Natural killer cell treated with Interleukin-12 subunit alpha and Interleukin-12 subunit beta and Interleukin-15 and Interleukin-18, amount 100 ng/mL, for 72 hours (primary cell): ENCODE measurements at regions not wholly inside any gene's neighbourhood (a gene's known extent, or its start where the extent isn't known, plus 50 kb on each side); places are given as distances from the start of the nearest gene placed in this dataset.
"Not testable (repeated sequence)": the region's sequence is repeated elsewhere in the genome, so short reads cannot be mapped to it uniquely, and the experiment has no call there.

ENCODE experiments used
- ATAC-seq, 2 donors: fragments of 150-1000 bp; cut with Tn5 transposase in 1 of 2; sonication (Bioruptor Pico), chemical (Tn5 transposase) in 1 of 2; 2 replicates each; pipeline ENCODE4 v1.10.0; 2021
- DNase-seq: peaks from one replicate; pipeline ENCODE4 v3.0.0; 2022; ENCODE audit warnings: low spot score
- H3K27ac Mint-ChIP-seq, 2 donors: 1 replicate in 1 of 2; 2 replicates in 1 of 2; pipeline ENCODE4 v1.8.0; 2022; ENCODE audit warnings: mixed read lengths in 2 of 2, mild to moderate bottlenecking in 1 of 2, moderate library complexity in 1 of 2
- H3K27me3 Mint-ChIP-seq, 2 donors: 1 replicate in 1 of 2; 2 replicates in 1 of 2; pipeline ENCODE4 v1.8.0; 2022; ENCODE audit warnings: mixed read lengths in 2 of 2
- H3K36me3 Mint-ChIP-seq: one replicate; pipeline ENCODE4 v1.8.0; 2022; ENCODE audit warnings: mixed read lengths
- H3K4me1 Mint-ChIP-seq, 2 donors: 1 replicate in 1 of 2; 2 replicates in 1 of 2; pipeline ENCODE4 v1.8.0; 2022; ENCODE audit warnings: low read depth in 2 of 2, mixed read lengths in 2 of 2, mild to moderate bottlenecking in 1 of 2
- H3K4me3 Mint-ChIP-seq: one replicate; pipeline ENCODE4 v1.8.0; 2022; ENCODE audit warnings: mixed read lengths
- H3K9me3 Mint-ChIP-seq: 2 replicates; pipeline ENCODE4 v1.8.0; 2022; ENCODE audit warnings: mixed read lengths

GRCh38 chr4:60485276-60485675, 714.9 kb upstream of the ADGRL3 start:
- Mint-ChIP-seq H3K27me3 (no peaks in the 10 kb centered on the region), H3K4me1 (no peaks in the 10 kb centered on the region), H3K4me3 (no peak overlapping the region), H3K27ac (no peak overlapping the region), H3K9me3 (peaks cover 18% of the 10 kb centered on the region), H3K36me3 (peaks cover 5% of the 10 kb centered on the region)
- ATAC-seq (no peak), DNase-seq (no peak)

GRCh38 chr4:60487118-60487761, 712.9 kb upstream of the ADGRL3 start:
- ATAC-seq, H3K27ac Mint-ChIP-seq, H3K4me3 Mint-ChIP-seq, H3K27me3 Mint-ChIP-seq, DNase-seq, H3K4me1 Mint-ChIP-seq, H3K36me3 Mint-ChIP-seq: not testable (repeated sequence)
- H3K9me3 Mint-ChIP-seq: peaks cover 16% of the 10 kb centered on the region

GRCh38 chr4:60500810-60501209, 699.3 kb upstream of the ADGRL3 start:
- no peaks in the 10 kb centered on the region for H3K27me3 Mint-ChIP-seq
- peaks cover 21% of the 10 kb centered on the region for H3K9me3 Mint-ChIP-seq
- H3K4me3 Mint-ChIP-seq: no peak overlapping the region

GRCh38 chr4:60502733-60503132, 697.4 kb upstream of the ADGRL3 start:
- Mint-ChIP-seq H3K27ac (no peak overlapping the region), H3K9me3 (peaks cover 27% of the 10 kb centered on the region)
- no peak for ATAC-seq

More at GRCh38 chr4:60500810-60501209, 699.3 kb upstream of the ADGRL3 start:
- no peak for DNase-seq
- Mint-ChIP-seq H3K4me1 (no peaks in the 10 kb centered on the region), H3K36me3 (peaks cover 13% of the 10 kb centered on the region), H3K27ac (no peak overlapping the region)
- no peak for ATAC-seq

GRCh38 chr4:60506061-60506460, 694.1 kb upstream of the ADGRL3 start:
- ATAC-seq (no peak), DNase-seq (no peak)
- no peak overlapping the region for H3K27ac Mint-ChIP-seq
- no peak overlapping the region for H3K4me3 Mint-ChIP-seq
- peaks cover 36% of the 10 kb centered on the region for H3K9me3 Mint-ChIP-seq
- peaks cover 20% of the 10 kb centered on the region for H3K36me3 Mint-ChIP-seq
- no peaks in the 10 kb centered on the region for H3K27me3 Mint-ChIP-seq
- no peaks in the 10 kb centered on the region for H3K4me1 Mint-ChIP-seq

More at GRCh38 chr4:60502733-60503132, 697.4 kb upstream of the ADGRL3 start:
- Mint-ChIP-seq H3K4me3 (no peak overlapping the region), H3K4me1 (no peaks in the 10 kb centered on the region), H3K36me3 (peaks cover 18% of the 10 kb centered on the region), H3K27me3 (no peaks in the 10 kb centered on the region)
- no peak for DNase-seq

- Mint-ChIP-seq H3K4me3 (no peak overlapping the region), H3K27ac (no peak overlapping the region), H3K9me3 (peaks cover 9% of the 10 kb centered on the region)
These were observed 677.9 kb upstream of the ADGRL3 start for GRCh38 chr4:60522265-60522664.

GRCh38 chr4:60531776-60532379, 668.2 kb upstream of the ADGRL3 start:
- DNase-seq (no peak), ATAC-seq (no peak)
- Mint-ChIP-seq H3K9me3 (peaks cover 21% of the 10 kb centered on the region), H3K4me1 (no peaks in the 10 kb centered on the region), H3K36me3 (no peaks in the 10 kb centered on the region), H3K27ac (no peak overlapping the region), H3K27me3 (no peaks in the 10 kb centered on the region), H3K4me3 (no peak overlapping the region)

More at GRCh38 chr4:60522265-60522664, 677.9 kb upstream of the ADGRL3 start:
- no peak for ATAC-seq
- no peaks in the 10 kb centered on the region for H3K27me3 Mint-ChIP-seq
- DNase-seq: no peak
- H3K36me3 Mint-ChIP-seq: peaks cover 8% of the 10 kb centered on the region
- H3K4me1 Mint-ChIP-seq: no peaks in the 10 kb centered on the region

- DNase-seq (no peak), ATAC-seq (no peak)
- Mint-ChIP-seq H3K36me3 (peaks cover 5% of the 10 kb centered on the region), H3K27ac (no peak overlapping the region), H3K4me1 (no peaks in the 10 kb centered on the region), H3K27me3 (no peaks in the 10 kb centered on the region), H3K9me3 (peaks cover 20% of the 10 kb centered on the region), H3K4me3 (no peak overlapping the region)
These were observed 655.1 kb upstream of the ADGRL3 start for GRCh38 chr4:60544981-60545380.

- H3K4me1 Mint-ChIP-seq: no peaks in the 10 kb centered on the region
- H3K4me3 Mint-ChIP-seq: no peak overlapping the region
- H3K27ac Mint-ChIP-seq: no peak overlapping the region
- no peaks in the 10 kb centered on the region for H3K36me3 Mint-ChIP-seq
- H3K27me3 Mint-ChIP-seq: no peaks in the 10 kb centered on the region
- DNase-seq: no peak
- H3K9me3 Mint-ChIP-seq: peaks cover 27% of the 10 kb centered on the region
- ATAC-seq: no peak
These were observed 637.8 kb upstream of the ADGRL3 start for GRCh38 chr4:60562334-60562733.

- ATAC-seq: no peak
- H3K27ac Mint-ChIP-seq: no peak overlapping the region
- peaks cover 42% of the 10 kb centered on the region for H3K9me3 Mint-ChIP-seq
- no peaks in the 10 kb centered on the region for H3K4me1 Mint-ChIP-seq
- H3K36me3 Mint-ChIP-seq: peaks cover 5% of the 10 kb centered on the region
- DNase-seq: no peak
- no peak overlapping the region for H3K4me3 Mint-ChIP-seq
- H3K27me3 Mint-ChIP-seq: no peaks in the 10 kb centered on the region
These were observed 634.6 kb upstream of the ADGRL3 start for GRCh38 chr4:60565558-60565957.

GRCh38 chr4:60575336-60575735, 624.8 kb upstream of the ADGRL3 start:
- ATAC-seq: no peak
- no peak for DNase-seq
- Mint-ChIP-seq H3K4me3 (no peak overlapping the region), H3K9me3 (peaks cover 18% of the 10 kb centered on the region), H3K27me3 (no peaks in the 10 kb centered on the region), H3K27ac (no peak overlapping the region), H3K36me3 (peaks cover 11% of the 10 kb centered on the region), H3K4me1 (no peaks in the 10 kb centered on the region)

- peaks cover 11% of the 10 kb centered on the region for H3K36me3 Mint-ChIP-seq
- no peaks in the 10 kb centered on the region for H3K4me1 Mint-ChIP-seq
- no peak overlapping the region for H3K4me3 Mint-ChIP-seq
- no peaks in the 10 kb centered on the region for H3K27me3 Mint-ChIP-seq
- ATAC-seq (no peak), DNase-seq (no peak)
- H3K27ac Mint-ChIP-seq: no peak overlapping the region
- peaks cover 20% of the 10 kb centered on the region for H3K9me3 Mint-ChIP-seq
These were observed 620.8 kb upstream of the ADGRL3 start for GRCh38 chr4:60579335-60579734.

- H3K36me3 Mint-ChIP-seq: peaks cover 5% of the 10 kb centered on the region
- H3K4me1 Mint-ChIP-seq: no peaks in the 10 kb centered on the region
- H3K27ac Mint-ChIP-seq: no peak overlapping the region
- H3K9me3 Mint-ChIP-seq: peaks cover 19% of the 10 kb centered on the region
- no peak overlapping the region for H3K4me3 Mint-ChIP-seq
- no peaks in the 10 kb centered on the region for H3K27me3 Mint-ChIP-seq
- ATAC-seq (no peak), DNase-seq (no peak)
These were observed 618.1 kb upstream of the ADGRL3 start for GRCh38 chr4:60581919-60582536.

GRCh38 chr4:60588556-60588955, 611.6 kb upstream of the ADGRL3 start:
- Mint-ChIP-seq H3K27ac (no peak overlapping the region), H3K4me1 (no peaks in the 10 kb centered on the region), H3K27me3 (no peaks in the 10 kb centered on the region), H3K36me3 (peaks cover 5% of the 10 kb centered on the region), H3K9me3 (peaks cover 15% of the 10 kb centered on the region), H3K4me3 (no peak overlapping the region)
- DNase-seq (no peak), ATAC-seq (no peak)
